ENCODE measurements at regions not wholly inside any gene's neighbourhood (a gene's known extent, or its start where the extent isn't known, plus 50 kb on each side); places are given as distances from the start of the nearest gene placed in this dataset.

DNA sequence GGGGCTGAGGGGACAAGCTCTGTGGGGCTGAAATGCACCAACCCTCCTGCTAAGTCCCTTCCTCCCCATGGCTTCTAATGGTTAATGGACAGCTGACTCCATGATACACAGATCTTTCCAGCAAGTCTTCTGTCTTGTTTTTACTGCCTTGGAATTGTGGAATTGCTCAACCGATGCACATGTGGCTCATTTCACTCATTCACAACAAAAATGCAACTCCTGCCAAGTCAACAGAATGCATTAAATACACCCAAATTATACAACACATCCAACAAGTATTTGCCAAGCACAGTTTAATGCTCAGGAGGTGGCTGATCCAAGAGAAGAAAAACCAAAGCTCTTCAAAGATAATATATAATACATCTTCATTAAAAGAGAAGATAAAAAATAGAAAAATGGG is 61.9 kb upstream of the PAGE4 start:
- TF ChIP-seq, protein P1, sequence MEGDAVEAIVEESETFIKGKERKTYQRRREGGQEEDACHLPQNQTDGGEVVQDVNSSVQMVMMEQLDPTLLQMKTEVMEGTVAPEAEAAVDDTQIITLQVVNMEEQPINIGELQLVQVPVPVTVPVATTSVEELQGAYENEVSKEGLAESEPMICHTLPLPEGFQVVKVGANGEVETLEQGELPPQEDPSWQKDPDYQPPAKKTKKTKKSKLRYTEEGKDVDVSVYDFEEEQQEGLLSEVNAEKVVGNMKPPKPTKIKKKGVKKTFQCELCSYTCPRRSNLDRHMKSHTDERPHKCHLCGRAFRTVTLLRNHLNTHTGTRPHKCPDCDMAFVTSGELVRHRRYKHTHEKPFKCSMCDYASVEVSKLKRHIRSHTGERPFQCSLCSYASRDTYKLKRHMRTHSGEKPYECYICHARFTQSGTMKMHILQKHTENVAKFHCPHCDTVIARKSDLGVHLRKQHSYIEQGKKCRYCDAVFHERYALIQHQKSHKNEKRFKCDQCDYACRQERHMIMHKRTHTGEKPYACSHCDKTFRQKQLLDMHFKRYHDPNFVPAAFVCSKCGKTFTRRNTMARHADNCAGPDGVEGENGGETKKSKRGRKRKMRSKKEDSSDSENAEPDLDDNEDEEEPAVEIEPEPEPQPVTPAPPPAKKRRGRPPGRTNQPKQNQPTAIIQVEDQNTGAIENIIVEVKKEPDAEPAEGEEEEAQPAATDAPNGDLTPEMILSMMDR (IDR thresholded peaks at IDR 0.05): no peak
- TF ChIP-seq EP300 (IDR thresholded peaks at IDR 0.05): no peak
- no peak for TF ChIP-seq POLR2AphosphoS5 (IDR thresholded peaks at IDR 0.05)
- TF ChIP-seq POLR2A (IDR thresholded peaks at IDR 0.05): no peak

All from upper lobe of left lung (tissue), 4 donors.